GM21515 (cell line): ENCODE measurements at regions not wholly inside any gene's neighbourhood (a gene's known extent, or its start where the extent isn't known, plus 50 kb on each side); places are given as distances from the start of the nearest gene placed in this dataset.

Experiments used
- ATAC-seq: cut with Tn5 transposase; IDR thresholded peaks from one replicate; pipeline ENCODE4 v1.9.1; 2021; ENCODE audit not compliant: unreplicated experiment

DNA sequence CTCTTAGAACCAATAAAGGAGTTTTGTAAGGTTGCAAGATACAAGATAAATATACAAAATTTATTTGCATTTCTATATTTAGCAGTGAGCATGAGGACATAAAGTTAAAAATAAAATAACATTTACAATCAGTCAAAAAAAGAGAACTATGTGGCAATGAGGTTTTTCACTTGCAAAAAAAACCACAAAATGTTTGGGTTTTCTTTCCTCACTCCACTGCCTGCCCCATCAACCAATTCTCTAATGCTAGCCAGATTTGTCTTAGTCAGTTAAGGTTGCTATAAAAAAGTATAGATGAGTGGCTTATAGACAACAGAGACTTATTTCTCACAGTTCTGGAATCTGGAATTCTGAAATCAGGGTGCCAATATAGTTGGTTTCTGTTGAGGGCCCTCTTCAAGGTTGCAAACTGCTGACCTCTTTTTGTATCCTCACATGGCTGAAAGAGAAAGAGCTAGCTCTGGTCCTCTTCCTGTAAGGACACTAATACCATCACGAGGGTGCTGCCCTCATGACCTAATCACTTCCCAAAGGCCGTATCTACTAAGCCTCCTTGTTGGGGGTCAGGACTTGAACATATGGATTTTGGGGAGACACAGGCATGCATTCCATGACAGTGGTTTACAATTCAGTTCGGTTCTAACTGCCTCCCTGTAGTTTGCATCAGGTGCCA lies 566.2 kb downstream of the GALR1 start:
- ATAC-seq, result no peak

DNA sequence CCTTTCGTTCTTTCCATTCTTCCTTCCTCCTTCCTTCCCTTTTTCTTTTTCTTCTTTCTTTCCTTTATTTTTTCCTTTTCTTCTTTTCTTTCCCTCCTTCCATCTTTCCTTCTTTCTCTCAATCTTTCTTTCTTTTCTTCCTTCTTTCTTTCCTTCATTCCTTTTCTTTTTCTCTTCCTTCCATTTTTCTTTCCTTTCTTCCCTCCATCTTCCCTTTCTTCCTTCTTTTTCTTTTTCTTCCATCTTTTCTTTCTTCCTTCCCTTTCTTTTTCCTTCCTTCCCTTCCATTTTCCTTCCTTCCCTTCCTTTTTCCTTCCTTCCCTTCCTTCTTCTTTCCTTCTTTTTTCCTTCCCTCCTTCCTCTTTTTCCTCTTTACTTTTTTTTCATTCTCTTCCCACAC lies 568.7 kb downstream of the GALR1 start:
- ATAC-seq, result no peak

DNA sequence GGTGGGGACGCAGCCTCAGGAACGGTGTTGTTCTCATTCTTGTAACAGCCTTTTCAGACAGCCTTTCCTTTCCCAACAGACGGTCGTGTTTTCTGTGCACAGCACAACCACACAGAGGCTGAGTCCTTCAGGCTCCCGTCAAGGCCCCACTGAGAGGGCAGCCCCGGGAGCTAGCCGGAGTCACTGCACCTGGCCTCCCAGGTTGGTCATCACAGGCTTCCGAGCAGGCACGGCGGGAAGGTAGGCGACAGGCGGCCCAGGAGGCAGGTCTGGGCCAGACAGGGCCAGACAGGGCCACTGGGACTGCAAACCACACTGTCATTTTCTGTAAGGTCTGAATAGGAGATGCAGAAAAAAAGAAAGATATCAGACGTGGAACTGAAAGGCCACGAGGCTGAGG lies 570.8 kb downstream of the GALR1 start:
- no peak for ATAC-seq

DNA sequence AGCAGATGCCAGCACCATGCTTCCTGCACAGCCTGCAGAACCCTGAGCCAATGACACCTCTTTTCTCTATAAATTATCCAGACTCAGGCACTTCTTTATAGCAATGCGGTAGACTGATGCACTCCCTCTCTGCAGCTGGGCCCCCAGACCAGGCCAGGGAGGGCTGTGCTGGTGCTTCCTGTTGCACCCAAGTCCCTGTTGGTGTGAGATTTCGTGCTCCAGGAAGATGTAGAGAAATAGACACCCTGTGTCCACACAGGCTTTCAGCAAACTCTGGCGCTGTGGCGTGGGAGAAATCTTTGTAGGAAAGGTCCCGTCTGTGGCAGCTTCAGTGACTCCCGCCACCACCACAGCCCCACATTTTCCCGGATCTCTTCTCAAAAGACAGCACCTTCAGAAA lies 572.2 kb downstream of the GALR1 start:
- ATAC-seq, result no peak

DNA sequence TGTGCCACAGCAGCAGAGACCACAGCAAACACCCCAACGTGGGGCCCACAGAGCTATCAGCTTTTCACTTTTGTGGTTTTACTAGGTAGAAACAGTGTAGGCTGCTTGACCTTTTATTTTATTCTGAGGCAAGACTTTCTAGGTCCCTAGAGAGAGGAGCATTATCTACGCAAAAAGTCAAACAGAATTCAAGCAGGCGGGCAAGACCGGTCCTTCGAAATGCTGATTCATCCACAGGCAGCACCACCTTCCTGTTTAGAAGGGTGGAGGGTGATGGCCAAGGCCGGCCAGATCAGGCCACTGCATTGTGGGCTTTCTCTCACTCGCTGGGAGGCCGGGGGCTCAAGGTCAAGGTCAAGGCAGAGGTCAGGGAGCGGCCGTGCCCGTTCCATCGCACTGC lies 573.0 kb downstream of the GALR1 start:
- no peak for ATAC-seq

DNA sequence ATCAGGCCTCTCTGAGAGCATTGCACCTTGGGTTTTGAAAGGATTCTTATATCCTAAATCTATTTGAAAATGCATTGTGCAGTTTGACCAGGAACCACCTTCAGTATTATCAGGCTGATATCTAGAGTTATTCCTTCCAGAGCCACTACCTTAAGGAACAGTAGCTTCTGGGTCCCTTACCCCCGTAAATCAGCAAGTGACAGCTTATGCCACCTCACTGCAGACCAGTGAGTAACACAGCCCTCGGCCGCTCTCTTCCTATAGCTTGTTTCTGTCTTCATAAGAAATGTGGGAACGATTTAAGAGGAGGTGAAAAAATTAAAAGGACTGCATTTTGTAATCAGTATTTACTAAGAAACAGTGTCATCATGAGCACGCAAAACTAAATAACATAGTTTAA lies 584.2 kb downstream of the GALR1 start:
- ATAC-seq, result no peak

DNA sequence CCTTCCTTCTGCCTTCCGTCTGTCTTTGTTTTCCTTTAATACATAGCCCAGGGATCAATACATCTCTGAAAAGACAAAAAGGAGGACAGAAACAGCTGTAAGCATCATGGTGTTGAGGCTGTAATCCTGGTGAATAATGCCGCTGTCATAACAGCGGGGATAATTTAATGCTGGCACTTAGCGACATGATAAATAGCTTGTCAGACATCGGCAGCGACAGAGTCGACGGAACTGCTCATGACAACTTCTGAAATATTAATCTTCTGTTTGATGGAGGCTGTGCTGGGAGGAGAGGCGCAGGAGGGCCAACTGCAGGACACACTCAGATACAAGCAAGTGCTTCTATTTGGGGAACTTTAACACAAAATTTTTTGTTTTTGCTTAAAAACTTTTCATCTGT lies 602.2 kb downstream of the GALR1 start:
- ATAC-seq, result no peak

DNA sequence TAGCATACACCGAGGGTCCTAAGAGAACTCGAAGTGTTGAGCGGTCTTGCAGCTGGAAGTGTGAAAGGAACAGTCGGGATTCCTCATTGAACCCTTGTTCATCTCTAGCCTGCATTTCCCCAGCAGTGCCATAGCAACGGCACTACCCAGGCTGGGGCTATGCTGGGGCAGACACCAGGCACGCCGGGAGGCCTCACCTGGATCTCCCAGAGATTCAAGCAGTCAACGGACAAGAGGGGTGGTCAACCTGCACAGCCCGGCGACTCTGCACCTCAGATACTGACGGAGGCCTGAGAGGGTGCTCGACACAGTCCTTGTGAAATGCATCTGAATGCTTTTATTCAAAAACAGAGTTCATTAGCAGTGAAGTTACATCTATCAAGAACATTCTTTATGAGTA lies 604.2 kb downstream of the GALR1 start:
- ATAC-seq, result no peak

DNA sequence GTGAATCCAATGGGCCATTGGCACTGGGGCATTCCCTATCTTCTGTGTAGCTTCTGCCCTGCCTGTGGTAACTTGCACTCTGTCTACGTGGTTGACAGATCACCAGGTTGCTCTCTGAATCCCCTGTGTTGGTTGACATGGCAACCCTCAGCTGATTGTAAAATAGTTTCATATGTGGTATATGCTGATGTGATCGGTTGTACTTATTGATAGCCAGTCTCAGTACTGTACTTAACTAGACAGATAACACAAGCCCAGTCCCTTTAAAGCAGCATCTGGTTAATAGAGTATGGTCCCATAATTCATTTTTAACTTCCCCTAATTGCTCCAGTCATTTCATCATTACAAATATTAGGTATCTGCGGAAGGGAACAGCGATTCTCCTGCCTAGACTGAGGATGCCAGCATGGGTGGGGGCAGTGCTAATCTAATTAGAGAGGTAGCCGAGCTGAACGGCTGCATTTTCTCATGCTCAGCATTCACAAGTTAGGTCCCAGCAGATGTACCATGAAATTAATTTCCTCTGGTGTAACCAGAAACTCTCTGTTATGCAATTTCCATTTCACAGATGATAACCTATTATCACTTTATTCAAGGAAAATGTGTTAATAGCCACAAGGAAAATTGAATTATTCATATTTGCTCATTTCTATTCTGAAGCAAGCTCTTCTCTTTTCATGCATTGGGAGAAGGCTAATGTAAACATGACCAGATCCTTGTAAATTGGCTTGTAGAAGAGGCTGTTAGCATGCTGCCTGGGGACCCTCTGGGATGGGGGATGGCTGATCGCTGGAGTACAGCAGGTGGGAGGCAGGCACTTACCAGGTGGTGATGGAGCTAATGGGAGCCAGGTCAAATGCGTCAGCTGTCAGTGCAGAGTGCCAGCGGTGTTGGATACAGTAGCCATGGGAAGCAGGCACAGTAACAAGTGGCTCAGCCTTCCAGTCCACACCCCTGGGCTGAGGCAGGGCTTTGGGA lies 608.3 kb downstream of the GALR1 start:
- ATAC-seq, result no peak

DNA sequence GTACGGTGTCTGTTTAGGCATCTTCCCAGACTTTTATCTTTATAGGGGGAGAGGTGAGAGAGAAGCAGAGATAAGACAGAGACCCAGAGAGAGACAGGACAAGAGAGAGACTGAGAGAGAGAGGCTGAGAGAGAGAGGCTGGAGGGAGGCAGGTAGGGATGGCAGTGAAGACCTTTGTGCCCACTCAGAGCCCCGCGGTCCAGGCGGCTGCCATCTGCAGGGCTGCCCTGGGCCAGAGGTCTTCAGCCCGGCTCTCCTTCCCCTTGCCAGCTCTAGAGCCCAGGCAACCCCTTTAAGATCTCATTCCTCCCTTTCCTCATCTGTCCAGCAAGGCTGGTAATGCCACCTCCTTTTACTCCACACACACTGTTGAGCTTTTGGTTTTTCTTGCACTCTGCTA lies 610.0 kb downstream of the GALR1 start:
- ATAC-seq, result no peak

DNA sequence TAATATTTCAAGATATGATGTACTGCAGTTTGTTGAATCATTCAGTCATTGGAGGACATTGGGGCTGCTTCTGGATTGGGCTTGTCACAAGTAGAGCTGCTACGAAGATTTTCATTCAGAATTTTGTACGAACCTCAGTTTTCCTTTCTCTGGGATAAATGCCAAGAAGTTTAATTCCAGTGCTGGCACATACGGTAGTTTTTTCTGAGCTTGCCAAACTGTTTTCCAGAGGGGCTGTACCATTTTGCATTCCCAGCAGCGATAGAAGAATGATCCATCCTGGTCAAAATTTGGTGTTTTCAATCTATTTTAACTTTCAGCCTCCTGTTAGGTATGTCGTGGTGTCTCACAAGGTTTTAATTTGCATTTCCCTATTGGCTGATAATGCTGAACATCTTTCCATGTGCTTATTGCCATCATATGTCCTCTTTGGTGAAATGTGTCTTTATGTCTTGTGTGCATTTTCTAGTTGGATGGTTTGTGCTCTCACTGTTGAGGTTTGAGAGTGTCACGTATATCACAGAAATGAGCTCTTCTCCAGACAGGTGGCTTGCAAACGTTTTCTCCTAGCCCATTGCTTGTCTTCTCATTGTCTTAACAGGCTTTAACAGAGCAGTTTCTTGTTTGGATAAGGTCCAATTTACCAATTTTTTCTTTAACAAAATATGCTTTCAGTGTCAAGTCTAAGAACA lies 612.6 kb downstream of the GALR1 start:
- ATAC-seq, result no peak

DNA sequence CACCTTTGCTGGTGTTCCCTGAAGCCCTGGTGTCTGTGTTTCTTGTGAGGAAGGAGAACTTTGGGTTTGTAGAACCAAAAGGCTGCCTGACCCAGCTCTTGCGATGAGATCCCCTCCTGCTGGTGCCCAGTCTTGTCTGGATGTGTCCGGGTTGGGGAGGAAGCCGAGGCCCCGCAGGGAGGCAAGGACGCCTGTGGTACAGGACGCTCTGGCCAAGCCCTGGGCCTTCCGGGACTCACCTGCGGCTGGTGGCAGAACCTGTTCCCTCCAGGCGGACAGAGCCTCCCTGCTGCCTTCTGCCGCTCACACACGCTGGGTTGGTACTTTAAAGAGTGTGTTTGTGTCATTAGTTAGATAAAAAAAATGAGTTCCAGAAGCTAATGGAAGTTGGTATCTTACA lies 616.2 kb downstream of the GALR1 start:
- no peak for ATAC-seq

DNA sequence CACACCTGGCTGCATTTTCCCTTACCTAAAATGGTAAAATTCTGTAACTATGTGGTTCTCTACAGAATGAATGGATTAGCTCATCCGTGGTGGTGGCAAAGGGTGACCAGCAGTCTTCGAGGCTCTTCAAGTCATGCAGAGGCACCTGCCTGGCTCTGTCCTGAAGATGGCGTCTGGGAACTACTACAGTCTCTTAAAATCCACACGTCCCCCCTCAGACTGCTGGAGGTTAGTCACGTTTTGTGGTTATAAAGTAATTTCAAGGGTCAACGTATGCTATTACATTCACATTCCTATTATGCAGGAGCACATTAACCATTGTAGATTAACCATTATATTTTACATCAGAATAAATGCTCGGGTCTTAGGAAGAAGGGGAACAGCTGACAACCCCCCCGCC lies 616.7 kb downstream of the GALR1 start:
- no peak for ATAC-seq

DNA sequence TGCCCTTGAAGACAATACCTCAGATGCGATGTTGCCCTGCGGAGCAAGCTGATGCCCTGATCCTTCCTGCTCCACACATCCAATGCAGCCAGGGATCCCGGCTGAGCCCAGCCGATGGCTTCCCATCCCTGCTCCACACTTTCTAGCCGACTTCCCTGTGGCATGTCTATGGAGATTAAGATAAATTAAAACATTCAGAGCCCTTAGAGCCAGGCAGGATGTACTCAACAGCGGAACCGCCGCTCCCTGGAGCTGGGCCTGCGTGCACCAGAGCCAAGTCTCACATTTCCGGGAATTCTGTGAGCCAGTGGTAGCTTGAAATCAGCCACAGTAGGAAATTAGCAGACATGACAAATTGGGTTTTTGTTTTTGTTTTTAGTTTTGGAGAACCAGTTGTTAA lies 620.6 kb downstream of the GALR1 start:
- no peak for ATAC-seq

DNA sequence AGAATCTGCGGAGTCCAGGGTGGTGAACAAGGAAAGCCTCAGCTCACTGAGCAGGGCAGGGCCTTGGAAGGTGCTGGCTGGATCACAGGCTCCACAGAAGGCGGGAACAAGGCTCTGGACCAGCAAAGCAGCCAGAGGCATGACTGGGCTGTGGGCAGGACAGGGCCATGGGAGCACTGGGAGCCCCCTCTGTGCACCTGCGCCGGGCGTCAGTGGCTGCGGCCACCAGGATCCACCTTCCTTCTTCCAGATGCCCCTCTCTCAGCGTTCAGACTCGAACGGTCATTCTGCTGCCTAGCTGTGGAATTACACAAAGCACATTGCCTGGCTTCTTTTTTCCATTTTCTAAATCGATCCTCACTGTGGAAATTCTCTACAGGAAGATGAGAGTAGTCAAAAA lies 621.2 kb downstream of the GALR1 start:
- no peak for ATAC-seq

DNA sequence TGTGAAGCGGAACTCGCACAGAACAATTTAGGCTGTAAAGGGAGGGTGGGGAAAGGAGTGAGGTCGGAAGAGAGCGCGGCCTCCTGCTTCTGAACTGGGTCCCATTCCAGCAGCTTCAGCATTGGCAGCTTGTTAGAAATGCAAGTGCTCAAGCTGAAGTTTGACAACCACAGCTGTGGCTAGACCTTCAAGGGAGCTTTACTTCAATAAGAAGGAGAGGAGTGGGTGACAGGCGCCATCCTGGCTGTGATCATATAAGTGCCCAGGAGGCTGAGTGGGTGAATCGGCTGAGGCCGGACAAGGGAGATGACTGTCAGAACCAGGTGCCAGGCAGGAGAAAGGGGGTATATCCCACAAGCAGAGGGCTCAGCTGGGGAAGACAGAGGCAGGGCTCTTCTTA lies 622.5 kb downstream of the GALR1 start:
- no peak for ATAC-seq

DNA sequence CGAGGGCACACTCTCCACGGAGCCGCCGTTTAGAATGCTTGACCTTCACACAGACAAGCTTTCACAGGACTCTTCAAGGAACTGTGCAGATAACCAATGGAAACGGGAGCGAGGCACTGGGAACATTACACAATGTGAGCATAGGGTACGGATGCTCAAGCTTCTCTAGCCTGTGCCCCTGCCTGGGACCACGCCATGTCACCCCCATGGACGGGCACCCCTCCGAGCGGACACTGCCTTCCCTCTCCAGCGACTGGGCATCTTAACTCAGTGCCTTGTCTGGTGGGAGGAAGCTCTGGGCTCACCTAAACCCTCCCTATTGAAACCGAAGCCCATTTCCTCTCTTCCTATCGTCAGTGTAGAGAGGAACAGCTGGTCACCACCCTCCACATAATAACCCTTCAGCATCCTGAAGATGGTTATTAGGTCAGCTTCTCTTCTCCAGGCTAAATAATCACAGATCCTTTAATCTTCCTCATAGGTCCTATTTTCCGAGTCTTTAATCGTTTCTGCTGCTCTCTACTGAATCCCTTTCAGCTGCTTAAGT lies 626.7 kb downstream of the GALR1 start:
- no peak for ATAC-seq

DNA sequence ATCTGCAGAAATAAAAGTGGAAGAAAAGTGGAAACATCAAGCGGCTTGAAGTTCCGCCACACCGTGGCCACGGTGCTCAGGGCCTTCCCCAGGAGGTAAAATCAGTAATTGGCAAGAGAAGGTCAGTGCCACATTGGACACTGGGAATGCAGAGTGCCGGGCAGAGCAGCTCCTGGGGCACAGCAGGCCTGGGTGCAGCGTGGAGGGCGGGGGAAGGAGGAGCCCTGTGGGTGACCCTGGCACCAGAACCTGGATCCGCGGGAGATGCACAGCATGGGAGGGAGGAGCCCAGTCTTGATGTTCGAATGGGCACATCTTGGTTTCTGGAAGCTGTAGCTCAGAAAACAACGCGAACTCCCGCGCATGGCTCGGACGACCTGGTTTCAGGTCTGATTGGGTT lies 630.2 kb downstream of the GALR1 start:
- no peak for ATAC-seq

DNA sequence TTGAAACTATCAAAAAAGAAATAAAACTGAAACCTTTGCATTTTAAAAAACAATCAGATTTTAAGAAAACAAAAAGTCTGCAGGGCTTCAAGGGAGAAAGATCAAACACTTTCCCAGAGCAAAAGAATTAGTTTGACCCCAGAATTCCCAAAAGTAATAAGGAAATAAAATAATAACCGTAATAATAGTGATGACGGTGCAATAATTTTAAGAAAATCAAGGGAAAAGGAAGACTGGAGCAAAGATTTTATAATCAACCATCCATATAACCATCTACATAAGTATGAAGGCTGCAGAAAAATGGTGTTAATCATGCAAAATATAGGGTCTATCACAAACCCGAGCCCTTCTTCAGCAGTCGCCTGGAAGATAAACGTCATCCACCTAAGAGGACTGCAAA lies 634.8 kb downstream of the GALR1 start:
- ATAC-seq, result no peak

DNA sequence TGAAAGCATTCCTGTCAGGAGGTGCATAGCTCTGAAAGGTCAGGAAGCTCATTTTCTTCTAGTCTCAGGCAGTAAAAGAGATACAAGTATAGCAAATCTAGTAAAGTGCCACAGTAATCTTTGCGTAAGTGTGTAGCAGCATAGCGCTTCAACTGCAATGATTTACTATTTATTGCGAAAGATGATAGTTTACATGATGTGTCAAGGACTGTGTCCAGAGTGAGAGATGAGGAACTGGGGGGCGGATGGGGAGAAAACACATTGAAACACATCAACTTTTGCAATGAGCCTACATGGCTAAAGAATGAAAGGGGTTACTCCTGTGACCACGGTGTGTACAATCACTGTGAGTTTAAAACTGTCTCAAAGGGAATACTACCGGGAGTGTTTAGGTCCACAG lies 644.4 kb downstream of the GALR1 start:
- no peak for ATAC-seq

DNA sequence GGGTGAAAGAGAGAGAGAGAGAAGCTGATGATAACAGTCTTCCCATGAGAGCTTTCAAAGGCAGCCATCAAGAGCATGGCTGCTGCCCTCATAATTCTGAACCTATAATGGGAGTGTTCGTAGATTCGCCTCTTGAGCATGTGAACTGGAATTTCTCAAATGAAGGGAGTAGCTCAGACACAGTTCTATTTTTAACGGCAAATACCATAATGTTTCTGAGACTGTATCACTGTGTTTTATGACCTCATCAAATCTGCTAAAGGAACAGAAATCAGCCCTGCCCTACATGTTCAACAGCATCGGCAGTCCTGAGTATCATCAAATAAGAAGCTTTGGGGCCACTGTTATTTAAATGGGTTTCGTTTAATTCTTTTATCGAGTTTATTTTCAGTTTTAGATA lies 645.6 kb downstream of the GALR1 start:
- ATAC-seq, result no peak
